Smooth muscle cell (in vitro differentiated cells): ENCODE measurements at regions not wholly inside any gene's neighbourhood (a gene's known extent, or its start where the extent isn't known, plus 50 kb on each side); places are given as distances from the start of the nearest gene placed in this dataset.
A peak's percentile ranks its signal among the peaks of the same experiment; 100 is the strongest.

ENCODE experiments used
- DNase-seq: peaks from one replicate; lab custom pipeline; 2025; ENCODE audit not compliant: unreplicated experiment; lab: John Stamatoyannopoulos, UW
- H2AFZ ChIP-seq: fragments of 200-600 bp; sonication (generic); 2 replicates; pipeline ENCODE4 v1.6.0; 2016; ENCODE audit warnings: antibody characterized with exemption, low read depth, mild to moderate bottlenecking
- H3F3A ChIP-seq: fragments of 200-600 bp; sonication (generic); 2 replicates; pipeline ENCODE4 v1.6.0; 2017; ENCODE audit warnings: antibody characterized with exemption, low read depth
- H3K27ac ChIP-seq: fragments of 200-600 bp; sonication (generic); 2 replicates; pipeline ENCODE4 v1.5.1; 2016; ENCODE audit warnings: low read depth, mild to moderate bottlenecking
- H3K27me3 ChIP-seq: fragments of 200-600 bp; sonication (generic); 2 replicates; pipeline ENCODE4 v1.6.1; 2016; ENCODE audit warnings: low read depth, mild to moderate bottlenecking
- H3K36me3 ChIP-seq: fragments of 200-600 bp; sonication (generic); 2 replicates; pipeline ENCODE4 v1.5.1; 2016; ENCODE audit warnings: low read depth
- H3K4me1 ChIP-seq: fragments of 200-600 bp; sonication (generic); 2 replicates; pipeline ENCODE4 v1.5.1; 2016; ENCODE audit warnings: low read depth
- H3K4me2 ChIP-seq: fragments of 200-600 bp; sonication (generic); 2 replicates; pipeline ENCODE4 v1.6.0; 2016; ENCODE audit warnings: mild to moderate bottlenecking
- H3K4me3 ChIP-seq: fragments of 200-600 bp; sonication (generic); 2 replicates; pipeline ENCODE4 v1.5.1; 2016; ENCODE audit warnings: mild to moderate bottlenecking
- H3K79me2 ChIP-seq: fragments of 200-600 bp; sonication (generic); 2 replicates; pipeline ENCODE4 v1.6.0; 2016; ENCODE audit warnings: low read depth, mild to moderate bottlenecking
- H3K9ac ChIP-seq: fragments of 200-600 bp; sonication (generic); 2 replicates; pipeline ENCODE4 v1.6.0; 2016; ENCODE audit warnings: low read depth
- H3K9me3 ChIP-seq: fragments of 200-600 bp; sonication (generic); replicated peaks from 2 replicates; pipeline ENCODE4 v1.5.1; 2016; ENCODE audit warnings: low read depth
- H4K20me1 ChIP-seq: fragments of 200-600 bp; sonication (generic); 2 replicates; pipeline ENCODE4 v1.6.0; 2016; ENCODE audit warnings: low read depth
- WGBS: methylation state at CpG from one replicate; pipeline ENCODE4 v1.1.7; 2016; ENCODE audit warnings: low lambda C conversion rate; 5-methylcytosine and 5-hydroxymethylcytosine counted together
- TF ChIP-seq, protein P1 (sequence below): fragments of 200-600 bp; sonication (generic); IDR thresholded peaks from 2 replicates; pipeline ENCODE4 v1.5.1; 2017; ENCODE audit warnings: borderline replicate concordance, mild to moderate bottlenecking, antibody characterized with exemption; ENCODE audit not compliant: insufficient read depth, poor library complexity, severe bottlenecking

- WGBS, result 89% methylated on average over 3 of the region's 3 CpGs
- Histone ChIP-seq H3K9ac (no peak overlapping the region), H3F3A (peaks cover 3% of the 10 kb centered on the region), H3K4me3 (no peak overlapping the region), H3K36me3 (no peaks in the 10 kb centered on the region), H3K27me3 (no peaks in the 10 kb centered on the region), H3K4me1 (no peaks in the 10 kb centered on the region), H3K27ac (peak overlapping the region; percentile 34), H3K9me3 (no peaks in the 10 kb centered on the region), H2AFZ (peak overlapping the region; percentile 52), H4K20me1 (no peaks in the 10 kb centered on the region), H3K4me2 (peak overlapping the region; percentile 22), H3K79me2 (no peaks in the 10 kb centered on the region)
- DNase-seq, result no peak
- TF ChIP-seq, protein P1, sequence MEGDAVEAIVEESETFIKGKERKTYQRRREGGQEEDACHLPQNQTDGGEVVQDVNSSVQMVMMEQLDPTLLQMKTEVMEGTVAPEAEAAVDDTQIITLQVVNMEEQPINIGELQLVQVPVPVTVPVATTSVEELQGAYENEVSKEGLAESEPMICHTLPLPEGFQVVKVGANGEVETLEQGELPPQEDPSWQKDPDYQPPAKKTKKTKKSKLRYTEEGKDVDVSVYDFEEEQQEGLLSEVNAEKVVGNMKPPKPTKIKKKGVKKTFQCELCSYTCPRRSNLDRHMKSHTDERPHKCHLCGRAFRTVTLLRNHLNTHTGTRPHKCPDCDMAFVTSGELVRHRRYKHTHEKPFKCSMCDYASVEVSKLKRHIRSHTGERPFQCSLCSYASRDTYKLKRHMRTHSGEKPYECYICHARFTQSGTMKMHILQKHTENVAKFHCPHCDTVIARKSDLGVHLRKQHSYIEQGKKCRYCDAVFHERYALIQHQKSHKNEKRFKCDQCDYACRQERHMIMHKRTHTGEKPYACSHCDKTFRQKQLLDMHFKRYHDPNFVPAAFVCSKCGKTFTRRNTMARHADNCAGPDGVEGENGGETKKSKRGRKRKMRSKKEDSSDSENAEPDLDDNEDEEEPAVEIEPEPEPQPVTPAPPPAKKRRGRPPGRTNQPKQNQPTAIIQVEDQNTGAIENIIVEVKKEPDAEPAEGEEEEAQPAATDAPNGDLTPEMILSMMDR, result no peak
These were observed 149.1 kb downstream of the NFKBIZ start for GRCh38 chr3:101998256-101998926.

DNA sequence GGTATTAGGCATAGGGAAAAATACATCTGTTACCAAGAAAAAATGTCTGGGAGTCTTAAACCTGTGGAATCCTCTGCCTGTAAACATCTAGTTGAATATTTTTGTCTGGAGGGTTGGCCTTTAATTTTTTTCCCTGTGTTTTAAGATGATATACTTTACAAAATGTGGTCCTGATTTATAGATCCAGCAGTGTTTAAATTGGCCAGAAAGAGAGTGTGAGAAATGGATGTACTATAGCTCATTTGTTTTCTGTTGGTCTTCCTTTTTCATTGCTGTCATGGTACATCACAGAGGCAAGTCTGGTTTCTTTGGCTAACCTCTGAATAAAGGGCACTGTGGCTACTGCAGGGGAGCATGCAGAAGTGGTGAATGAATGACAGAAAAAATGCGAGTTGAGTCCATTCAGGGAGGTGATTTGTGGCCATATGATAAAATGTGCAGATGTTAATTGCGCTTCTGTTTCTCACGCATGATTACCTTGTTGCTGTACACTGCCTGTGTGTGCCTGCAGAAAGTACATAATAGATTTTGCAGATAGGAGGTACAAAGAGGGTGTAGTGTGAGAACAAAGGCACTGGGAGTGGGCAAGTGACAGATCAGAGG, 150.0 kb downstream of the NFKBIZ start:
- Histone ChIP-seq H3K4me2 (no peak overlapping the region), H3F3A (peaks cover 3% of the 10 kb centered on the region), H3K27ac (peak overlapping the region; percentile 34), H3K79me2 (no peaks in the 10 kb centered on the region), H3K4me3 (no peak overlapping the region), H3K4me1 (no peaks in the 10 kb centered on the region), H3K27me3 (no peaks in the 10 kb centered on the region), H3K36me3 (no peaks in the 10 kb centered on the region), H3K9ac (no peak overlapping the region), H4K20me1 (no peaks in the 10 kb centered on the region), H2AFZ (peak overlapping the region; percentile 11), H3K9me3 (no peaks in the 10 kb centered on the region)
- no peak for DNase-seq
- 89% methylated on average over 3 of the region's 3 CpGs for whole genome bisulfite sequencing
- TF ChIP-seq, protein P1, result no peak

DNA sequence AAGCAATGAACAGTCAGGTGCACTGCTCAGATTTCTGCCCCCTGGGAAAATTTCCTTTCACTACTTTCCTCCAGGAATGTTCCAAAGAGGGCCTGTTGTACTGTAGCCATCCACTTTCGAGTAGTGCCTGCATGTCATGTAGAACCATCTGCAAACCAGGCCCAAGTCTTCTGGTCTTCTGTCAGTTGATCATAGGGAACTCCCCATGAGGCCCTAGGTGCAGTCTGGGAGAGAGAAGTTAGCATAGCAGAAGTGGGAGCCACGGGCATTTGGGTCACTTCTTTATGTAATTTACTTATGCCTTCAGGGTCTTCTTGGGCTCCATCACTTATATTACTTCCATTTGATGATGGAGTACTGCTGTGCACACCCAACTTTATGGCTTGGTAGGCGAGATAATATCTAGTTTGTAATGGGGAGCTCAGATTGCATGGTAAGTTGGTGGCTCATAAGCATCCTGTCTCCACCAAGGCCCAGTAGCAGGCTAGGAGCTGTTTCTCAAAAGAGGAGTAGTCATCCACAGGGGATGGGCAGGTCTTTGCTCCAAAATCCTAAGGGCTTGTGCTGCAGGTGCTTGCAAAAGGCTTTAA, 151.4 kb downstream of the NFKBIZ start:
- TF ChIP-seq, protein P1, result no peak
- Histone ChIP-seq H3K4me2 (no peak overlapping the region), H3K36me3 (no peaks in the 10 kb centered on the region), H3F3A (peaks cover 3% of the 10 kb centered on the region), H3K79me2 (no peaks in the 10 kb centered on the region), H3K4me1 (no peaks in the 10 kb centered on the region), H4K20me1 (no peaks in the 10 kb centered on the region), H3K9me3 (no peaks in the 10 kb centered on the region), H3K4me3 (no peak overlapping the region), H3K27me3 (no peaks in the 10 kb centered on the region), H2AFZ (no peak overlapping the region), H3K27ac (no peak overlapping the region), H3K9ac (no peak overlapping the region)
- whole genome bisulfite sequencing, result 77% methylated on average over 3 of the region's 3 CpGs
- DNase-seq, result no peak
